DLD1 (cell line): ENCODE measurements at regions not wholly inside any gene's neighbourhood (a gene's known extent, or its start where the extent isn't known, plus 50 kb on each side); places are given as distances from the start of the nearest gene placed in this dataset.
"Not testable (repeated sequence)": the region's sequence is repeated elsewhere in the genome, so short reads cannot be mapped to it uniquely, and the experiment has no call there.

ENCODE experiments used
- in situ Hi-C: cut with HindIII; loops from 2 replicates; pipeline ENCODE4 v1.10.0; 2017; ENCODE audit warnings: low sequenced_read_pairs

- in situ Hi-C loops, result not testable (repeated sequence)
Observed at GRCh38 chr1:25171013-25171412, 61.3 kb downstream of the SYF2 start.

- in situ Hi-C loops, result no loop called here
Observed at GRCh38 chr1:25170439-25170838, 61.9 kb downstream of the SYF2 start.

GRCh38 chr1:25169610-25170009, 62.7 kb downstream of the SYF2 start:
- in situ Hi-C loops, result no loop called here

GRCh38 chr1:25169168-25169567, 63.1 kb downstream of the SYF2 start:
- in situ Hi-C loops, result no loop called here

GRCh38 chr1:25168193-25169071, 63.9 kb downstream of the SYF2 start:
- in situ Hi-C loops, result no loop called here

- in situ Hi-C loops, result no loop called here
Observed at GRCh38 chr1:25167269-25168192, 64.8 kb downstream of the SYF2 start.

GRCh38 chr1:25166847-25167246, 65.5 kb downstream of the SYF2 start:
- in situ Hi-C loops, result no loop called here

- in situ Hi-C loops, result no loop called here
Observed at GRCh38 chr1:25163986-25164385, 68.3 kb downstream of the SYF2 start.

- in situ Hi-C loops, result no loop called here
Observed at GRCh38 chr1:25161981-25162380, 70.3 kb downstream of the SYF2 start.

- in situ Hi-C loops, result no loop called here
Observed at GRCh38 chr1:25157846-25158245, 74.5 kb downstream of the SYF2 start.

- in situ Hi-C loops, result no loop called here
Observed at GRCh38 chr1:25150985-25151495, 81.3 kb downstream of the SYF2 start.

- in situ Hi-C loops, result no loop called here
Observed at GRCh38 chr1:25148673-25149300, 83.5 kb downstream of the SYF2 start.

- in situ Hi-C loops, result no loop called here
Observed at GRCh38 chr1:25146451-25146855, 85.8 kb downstream of the SYF2 start.

GRCh38 chr1:25145775-25146393, 86.4 kb downstream of the SYF2 start:
- in situ Hi-C loops, result no loop called here

GRCh38 chr1:25140073-25140797, 92.1 kb downstream of the SYF2 start:
- in situ Hi-C loops, result no loop called here

- in situ Hi-C loops, result no loop called here
Observed at GRCh38 chr1:25137521-25138395, 94.5 kb downstream of the SYF2 start.

GRCh38 chr1:25137106-25137505, 95.2 kb downstream of the SYF2 start:
- in situ Hi-C loops, result no loop called here

GRCh38 chr1:25135909-25136308, 96.4 kb downstream of the SYF2 start:
- in situ Hi-C loops, result no loop called here
